ENCODE measurements at regions not wholly inside any gene's neighbourhood (a gene's known extent, or its start where the extent isn't known, plus 50 kb on each side); places are given as distances from the start of the nearest gene placed in this dataset.

DNA sequence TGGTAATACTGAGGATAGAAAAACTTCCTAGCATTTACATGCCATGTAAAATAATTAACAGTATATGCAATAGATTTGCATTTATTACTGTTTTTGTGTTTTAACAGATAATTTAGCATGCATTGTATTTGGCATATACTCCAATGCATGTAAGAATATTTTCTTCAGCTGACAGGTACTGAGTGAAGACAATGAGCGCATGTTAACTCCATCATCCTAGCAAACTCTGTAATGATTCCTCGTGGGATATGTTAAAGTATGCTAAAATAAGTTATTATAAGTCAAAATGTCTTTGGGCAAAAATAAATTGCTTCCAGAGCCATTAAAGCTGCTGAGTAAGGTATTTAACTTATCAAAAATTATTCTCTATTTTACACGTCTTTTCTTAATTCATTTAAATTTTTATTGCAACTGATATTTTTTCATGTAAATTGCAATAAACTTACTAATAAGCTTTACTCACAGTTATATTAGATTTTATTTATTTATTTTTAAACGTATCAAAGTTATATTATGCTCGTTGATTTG is 616.4 kb upstream of the NDST4 start:
- DNase-seq, result no peak
- Mint-ChIP-seq H3K36me3 (ENCODE audit: low read depth) (no peaks in the 10 kb centered on the region), H3K4me3 (no peak overlapping the region), H3K4me1 (ENCODE audit: low read depth) (no peaks in the 10 kb centered on the region), H3K27ac (no peak overlapping the region), H3K27me3 (ENCODE audit: insufficient read depth) (peaks cover 1% of the 10 kb centered on the region; the same call in 1 of the 2 replicates), H3K9me3 (peaks cover 20% of the 10 kb centered on the region)
- TF ChIP-seq, protein P1, sequence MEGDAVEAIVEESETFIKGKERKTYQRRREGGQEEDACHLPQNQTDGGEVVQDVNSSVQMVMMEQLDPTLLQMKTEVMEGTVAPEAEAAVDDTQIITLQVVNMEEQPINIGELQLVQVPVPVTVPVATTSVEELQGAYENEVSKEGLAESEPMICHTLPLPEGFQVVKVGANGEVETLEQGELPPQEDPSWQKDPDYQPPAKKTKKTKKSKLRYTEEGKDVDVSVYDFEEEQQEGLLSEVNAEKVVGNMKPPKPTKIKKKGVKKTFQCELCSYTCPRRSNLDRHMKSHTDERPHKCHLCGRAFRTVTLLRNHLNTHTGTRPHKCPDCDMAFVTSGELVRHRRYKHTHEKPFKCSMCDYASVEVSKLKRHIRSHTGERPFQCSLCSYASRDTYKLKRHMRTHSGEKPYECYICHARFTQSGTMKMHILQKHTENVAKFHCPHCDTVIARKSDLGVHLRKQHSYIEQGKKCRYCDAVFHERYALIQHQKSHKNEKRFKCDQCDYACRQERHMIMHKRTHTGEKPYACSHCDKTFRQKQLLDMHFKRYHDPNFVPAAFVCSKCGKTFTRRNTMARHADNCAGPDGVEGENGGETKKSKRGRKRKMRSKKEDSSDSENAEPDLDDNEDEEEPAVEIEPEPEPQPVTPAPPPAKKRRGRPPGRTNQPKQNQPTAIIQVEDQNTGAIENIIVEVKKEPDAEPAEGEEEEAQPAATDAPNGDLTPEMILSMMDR (IDR thresholded peaks at IDR 0.05), result no peak

DNA sequence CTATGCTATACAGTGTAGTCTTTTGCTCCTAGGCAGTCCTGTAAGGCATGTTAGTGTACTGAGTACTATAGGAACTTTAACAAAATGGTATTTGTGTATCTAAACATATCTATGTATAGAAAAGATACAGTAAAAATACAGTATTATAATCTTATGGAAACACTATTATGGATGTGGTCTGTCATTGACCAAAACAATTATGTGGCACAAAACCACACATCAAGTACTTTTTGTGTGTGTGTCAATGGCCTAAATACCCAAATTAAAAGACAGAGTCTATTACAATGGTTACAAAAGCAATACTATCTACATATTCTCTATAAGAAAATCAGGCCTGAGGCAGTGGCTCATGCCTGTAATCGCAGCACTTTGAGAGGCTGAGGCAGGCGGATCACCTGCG is 610.2 kb upstream of the NDST4 start:
- H3K36me3 Mint-ChIP-seq (ENCODE audit: low read depth), result no peaks in the 10 kb centered on the region; the same call in 1 of the 2 replicates
- DNase-seq, result no peak
- H3K4me3 Mint-ChIP-seq, result no peak overlapping the region
- H3K9me3 Mint-ChIP-seq, result peaks cover 29% of the 10 kb centered on the region
- H3K27me3 Mint-ChIP-seq (ENCODE audit: insufficient read depth), result no peaks in the 10 kb centered on the region
- no peak overlapping the region for H3K27ac Mint-ChIP-seq
- no peaks in the 10 kb centered on the region for H3K4me1 Mint-ChIP-seq (ENCODE audit: low read depth)
- TF ChIP-seq, protein P1 (IDR thresholded peaks at IDR 0.05), result no peak

DNA sequence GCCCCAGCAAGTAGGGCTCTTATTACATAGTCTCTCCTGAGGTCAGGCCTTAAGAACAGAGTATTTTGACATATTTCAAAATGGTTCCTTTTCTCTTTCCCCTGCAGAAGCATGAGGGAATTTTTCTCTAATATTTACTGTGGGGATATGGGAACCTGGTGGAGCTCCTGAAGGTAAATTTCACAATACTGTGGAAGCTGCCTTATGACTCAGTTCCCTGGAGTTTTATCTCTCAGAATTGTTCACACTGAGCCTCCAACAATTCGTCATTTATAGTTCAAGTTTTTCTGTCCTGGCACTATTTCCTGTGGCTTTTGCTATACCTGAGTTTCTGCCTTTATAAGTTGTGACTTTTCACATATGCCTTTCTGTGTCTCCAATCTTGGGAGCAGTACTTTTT is 607.2 kb upstream of the NDST4 start:
- Mint-ChIP-seq H3K9me3 (peaks cover 36% of the 10 kb centered on the region), H3K27ac (no peak overlapping the region), H3K36me3 (ENCODE audit: low read depth) (no peaks in the 10 kb centered on the region; the same call in 1 of the 2 replicates), H3K4me1 (ENCODE audit: low read depth) (no peaks in the 10 kb centered on the region), H3K4me3 (no peak overlapping the region), H3K27me3 (ENCODE audit: insufficient read depth) (no peaks in the 10 kb centered on the region)
- TF ChIP-seq, protein P1 (IDR thresholded peaks at IDR 0.05), result no peak
- DNase-seq, result no peak

DNA sequence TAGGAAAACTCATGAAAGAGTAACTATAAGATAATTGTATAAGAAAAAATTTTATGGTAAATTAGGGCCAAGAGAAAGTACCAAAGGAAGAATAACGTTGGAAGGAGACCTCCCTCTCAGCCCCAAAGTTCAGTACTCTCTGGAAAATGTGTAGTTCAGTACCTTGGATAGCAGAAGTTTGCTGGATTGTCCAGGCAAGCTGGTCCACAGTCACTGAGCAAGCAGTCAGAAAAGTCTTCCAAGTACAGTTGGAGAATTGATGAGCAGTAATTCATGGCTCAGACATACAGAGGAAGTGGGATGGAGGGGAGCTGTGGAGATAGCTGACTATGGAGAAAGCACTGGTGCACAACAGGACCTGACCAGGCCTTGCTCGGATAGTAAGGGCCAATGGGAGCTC is 598.2 kb upstream of the NDST4 start:
- Mint-ChIP-seq H3K36me3 (ENCODE audit: low read depth) (no peaks in the 10 kb centered on the region), H3K9me3 (peaks cover 24% of the 10 kb centered on the region), H3K4me1 (ENCODE audit: low read depth) (no peaks in the 10 kb centered on the region), H3K27me3 (ENCODE audit: insufficient read depth) (no peaks in the 10 kb centered on the region), H3K4me3 (no peak overlapping the region), H3K27ac (no peak overlapping the region)
- no peak for DNase-seq
- TF ChIP-seq, protein P1 (IDR thresholded peaks at IDR 0.05), result no peak

DNA sequence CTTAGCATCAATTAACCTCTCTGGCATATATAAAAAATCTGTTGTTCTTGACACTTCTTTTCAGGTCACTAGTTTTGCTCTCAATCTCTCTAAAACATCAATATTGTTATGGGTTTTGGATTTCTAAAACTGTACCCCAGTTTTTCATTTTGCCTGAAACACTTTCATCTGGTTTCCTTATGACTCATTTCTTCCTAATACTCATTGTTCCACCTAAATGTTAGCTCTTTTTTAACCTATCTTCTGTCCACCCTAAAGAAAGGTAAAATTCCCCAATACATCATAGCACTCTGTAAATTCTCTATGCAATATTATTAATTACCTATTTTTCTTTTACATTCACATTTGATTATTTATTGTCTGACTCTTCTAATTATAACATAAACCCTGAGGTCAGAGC is 575.5 kb upstream of the NDST4 start:
- Mint-ChIP-seq H3K9me3 (peaks cover 35% of the 10 kb centered on the region), H3K27ac (no peak overlapping the region), H3K4me1 (ENCODE audit: low read depth) (no peaks in the 10 kb centered on the region)

More for the DNA sequence above, 575.5 kb upstream of the NDST4 start:
- DNase-seq, result no peak
- H3K27me3 Mint-ChIP-seq (ENCODE audit: insufficient read depth), result peaks cover 2% of the 10 kb centered on the region; the same call in 1 of the 2 replicates
- no peaks in the 10 kb centered on the region; the same call in 1 of the 2 replicates for H3K36me3 Mint-ChIP-seq (ENCODE audit: low read depth)
- TF ChIP-seq, protein P1 (IDR thresholded peaks at IDR 0.05), result no peak
- H3K4me3 Mint-ChIP-seq, result no peak overlapping the region

Measured in HFFc6 (cell line).